SU-DHL-6 (cell line): ENCODE measurements at regions not wholly inside any gene's neighbourhood (a gene's known extent, or its start where the extent isn't known, plus 50 kb on each side); places are given as distances from the start of the nearest gene placed in this dataset.

Source experiments
- H2AFZ ChIP-seq: fragments of 200-600 bp; sonication (generic); 2 replicates; pipeline ENCODE4 v1.6.1; 2014; ENCODE audit warnings: low read depth, mild to moderate bottlenecking, moderate library complexity, mixed read lengths, antibody characterized with exemption, low read length; ENCODE audit not compliant: severe bottlenecking
- H3F3A ChIP-seq: fragments of 200-600 bp; shearing (Covaris generic); 2 replicates; pipeline ENCODE4 v1.6.0; 2016; ENCODE audit warnings: antibody characterized with exemption, mild to moderate bottlenecking; ENCODE audit not compliant: insufficient read depth
- H3K27ac ChIP-seq: fragments of 200-600 bp; sonication (generic); 2 replicates; pipeline ENCODE4 v1.5.1; 2016; ENCODE audit warnings: low read depth, mild to moderate bottlenecking, low read length, moderate library complexity, mixed read lengths
- H3K27me3 ChIP-seq: fragments of 200-600 bp; sonication (generic), shearing (Covaris generic); 2 replicates; pipeline ENCODE4 v1.6.0; 2014; ENCODE audit warnings: mild to moderate bottlenecking, low read length
- H3K36me3 ChIP-seq: fragments of 200-600 bp; sonication (generic); 2 replicates; pipeline ENCODE4 v1.6.1; 2014; ENCODE audit warnings: mild to moderate bottlenecking, low read length, mixed read lengths
- H3K4me2 ChIP-seq: fragments of 300-600, 200-600 bp; shearing (Covaris generic), sonication (generic); 2 replicates; pipeline ENCODE4 v1.6.0; 2014; ENCODE audit warnings: low read length, low read depth, mild to moderate bottlenecking; ENCODE audit not compliant: poor library complexity, severe bottlenecking
- H3K4me3 ChIP-seq: fragments of 200-600 bp; sonication (generic); 2 replicates; pipeline ENCODE4 v1.5.1; 2014; ENCODE audit warnings: antibody characterized with exemption, low read length, mild to moderate bottlenecking, mixed read lengths; ENCODE audit not compliant: insufficient read depth, poor library complexity, severe bottlenecking
- H3K79me2 ChIP-seq: fragments of 200-600 bp; sonication (generic); 2 replicates; pipeline ENCODE4 v1.6.1; 2014; ENCODE audit warnings: mild to moderate bottlenecking, low read length, moderate library complexity; ENCODE audit not compliant: insufficient read depth
- H3K9ac ChIP-seq: fragments of 200-600 bp; sonication (generic); 2 replicates; pipeline ENCODE4 v1.7.0; 2014; ENCODE audit warnings: mild to moderate bottlenecking, low read length
- H3K9me2 ChIP-seq: fragments of 200-600 bp; sonication (generic); replicated peaks from 2 replicates; pipeline ENCODE4 v1.6.1; 2014; ENCODE audit warnings: low read length; ENCODE audit not compliant: insufficient read depth
- H3K9me3 ChIP-seq: fragments of 200-600 bp; sonication (generic); 2 replicates; pipeline ENCODE4 v1.6.1; 2014; ENCODE audit warnings: low read length, mixed read lengths; ENCODE audit not compliant: insufficient read depth
- H4K20me1 ChIP-seq: fragments of 200-600 bp; sonication (generic); 2 replicates; pipeline ENCODE4 v1.6.1; 2014; ENCODE audit warnings: low read depth, mild to moderate bottlenecking, antibody characterized with exemption, low read length, moderate library complexity, mixed read lengths
- CTCF ChIP-seq: fragments of 200-600 bp; sonication (generic); IDR thresholded peaks from one replicate; pipeline ENCODE4 v1.5.1; 2017; ENCODE audit warnings: antibody characterized with exemption, mild to moderate bottlenecking, low read length, moderate library complexity; ENCODE audit not compliant: insufficient read depth, poor library complexity, severe bottlenecking
- EZH2phosphoT487 ChIP-seq: fragments of 200-600 bp; sonication (generic), shearing (Covaris generic); conservative IDR thresholded peaks from 2 replicates; pipeline ENCODE4 v1.6.1; 2018; ENCODE audit warnings: mild to moderate bottlenecking, antibody characterized with exemption, low read length, moderate library complexity, mixed read lengths

DNA sequence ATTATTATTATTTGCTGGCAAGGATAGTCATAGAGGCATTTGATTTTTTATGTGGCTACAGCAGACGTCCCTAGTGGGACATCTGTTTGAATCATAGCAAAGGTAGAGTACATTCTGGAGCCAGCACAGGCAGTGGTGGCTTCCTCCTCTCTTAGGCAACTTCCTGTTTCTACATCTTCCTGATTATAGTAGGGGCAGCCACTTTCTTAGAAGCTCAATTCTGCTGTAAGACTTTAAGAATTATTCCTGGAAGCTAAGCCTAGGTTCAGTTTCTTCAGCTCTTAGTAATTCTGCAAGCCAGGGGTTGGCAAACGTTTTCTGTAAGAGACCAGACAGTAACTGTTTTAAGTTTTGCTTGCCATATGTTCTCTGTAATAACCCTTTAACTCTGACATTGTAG, 129.3 kb upstream of the TENM4 start:
- TF ChIP-seq EZH2phosphoT487 (no peak), CTCF (no peak)
- Histone ChIP-seq H3K79me2 (no peaks in the 10 kb centered on the region), H3K4me2 (no peak overlapping the region), H2AFZ (no peak overlapping the region), H3F3A (no peaks in the 10 kb centered on the region), H3K36me3 (no peaks in the 10 kb centered on the region), H3K9me3 (no peaks in the 10 kb centered on the region), H3K9me2 (no peaks in the 10 kb centered on the region), H3K27me3 (no peaks in the 10 kb centered on the region), H3K27ac (no peak overlapping the region), H3K4me3 (no peak overlapping the region), H3K9ac (no peak overlapping the region), H4K20me1 (no peaks in the 10 kb centered on the region)

GRCh38 chr11:79564288-79564925, 123.6 kb upstream of the TENM4 start:
- Histone ChIP-seq H3K36me3 (no peaks in the 10 kb centered on the region), H3K27me3 (no peaks in the 10 kb centered on the region), H3K9me3 (no peaks in the 10 kb centered on the region), H3K9ac (no peak overlapping the region), H4K20me1 (no peaks in the 10 kb centered on the region), H3K4me2 (no peak overlapping the region), H3K27ac (no peak overlapping the region), H3K9me2 (0 out of 2 replicates have a peak, but pooled peaks cover 2% of the 10 kb centered on the region), H3K79me2 (no peaks in the 10 kb centered on the region), H3F3A (no peaks in the 10 kb centered on the region), H3K4me3 (no peak overlapping the region), H2AFZ (no peak overlapping the region)
- no peak for TF ChIP-seq CTCF
- TF ChIP-seq EZH2phosphoT487: no peak

DNA sequence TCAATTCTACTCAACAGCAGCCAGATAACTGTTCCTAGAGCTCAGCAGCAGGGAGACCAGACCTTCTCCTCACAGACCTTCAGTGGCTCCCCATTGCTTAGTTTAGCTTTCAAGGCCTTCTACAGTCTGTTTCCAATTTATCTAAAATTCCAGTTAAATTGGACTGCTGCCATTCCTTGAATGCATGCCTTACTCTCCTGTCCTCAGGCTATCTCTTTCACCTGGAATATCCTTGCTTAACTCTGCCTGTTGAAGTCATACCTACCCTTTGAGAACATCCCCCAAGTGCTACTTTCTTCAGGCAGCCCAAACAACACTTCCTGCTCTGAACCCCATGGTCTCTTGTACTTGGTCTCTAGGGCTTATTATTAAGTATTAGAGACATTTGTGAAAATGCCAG, 120.7 kb upstream of the TENM4 start:
- H3F3A ChIP-seq: no peaks in the 10 kb centered on the region
- H3K79me2 ChIP-seq: no peaks in the 10 kb centered on the region
- no peak for TF ChIP-seq CTCF
- TF ChIP-seq EZH2phosphoT487: no peak
- no peak overlapping the region for H3K4me2 ChIP-seq
- H4K20me1 ChIP-seq: no peaks in the 10 kb centered on the region
- 0 out of 2 replicates have a peak, but pooled peaks cover 2% of the 10 kb centered on the region for H3K9me2 ChIP-seq
- no peak overlapping the region for H3K27ac ChIP-seq
- no peak overlapping the region for H2AFZ ChIP-seq
- no peak overlapping the region for H3K9ac ChIP-seq
- no peak overlapping the region for H3K4me3 ChIP-seq
- H3K36me3 ChIP-seq: no peaks in the 10 kb centered on the region
- no peaks in the 10 kb centered on the region for H3K27me3 ChIP-seq
- no peaks in the 10 kb centered on the region for H3K9me3 ChIP-seq
